HT1080 (cell line): ENCODE measurements at regions not wholly inside any gene's neighbourhood (a gene's known extent, or its start where the extent isn't known, plus 50 kb on each side); places are given as distances from the start of the nearest gene placed in this dataset.
A peak's percentile ranks its signal among the peaks of the same experiment; 100 is the strongest.
"Not testable (repeated sequence)": the region's sequence is repeated elsewhere in the genome, so short reads cannot be mapped to it uniquely, and the experiment has no call there.

Experiments
- DNase-seq: peaks from one replicate; pipeline ENCODE4 v3.0.0-alpha.2; 2015; ENCODE audit warnings: low read depth

- DNase-seq = no peak
Measured at GRCh38 chr9:30410273-30410672, 1974.2 kb upstream of the ACO1 start.

GRCh38 chr9:30411571-30411970 is 1972.9 kb upstream of the ACO1 start:
- DNase-seq = peak; percentile 61

DNA sequence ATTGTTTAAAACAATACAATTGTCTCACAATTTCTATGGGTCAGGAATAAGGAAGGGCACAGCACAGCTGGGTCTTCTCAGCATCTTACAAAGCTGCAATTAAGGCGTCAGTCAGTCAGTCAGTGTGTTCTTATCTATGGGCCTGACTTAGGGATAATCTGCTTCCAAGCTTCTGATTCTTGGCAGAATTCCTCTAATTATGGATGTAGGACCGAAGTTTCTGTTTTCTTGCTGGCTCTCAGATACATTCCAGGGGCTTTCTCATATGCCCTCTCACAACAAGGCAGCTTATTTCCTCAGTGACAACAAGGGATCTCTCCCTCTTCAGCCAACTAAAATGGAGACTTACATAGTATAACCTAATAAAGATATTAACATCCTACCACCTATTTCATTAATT is 1925.3 kb upstream of the ACO1 start:
- DNase-seq = no peak

GRCh38 chr9:30476826-30477225 is 1907.6 kb upstream of the ACO1 start:
- DNase-seq = no peak

GRCh38 chr9:30478684-30479083 is 1905.8 kb upstream of the ACO1 start:
- no peak for DNase-seq

GRCh38 chr9:30482499-30482898 is 1901.9 kb upstream of the ACO1 start:
- no peak for DNase-seq

GRCh38 chr9:30484690-30485089 is 1899.8 kb upstream of the ACO1 start:
- no peak for DNase-seq

DNA sequence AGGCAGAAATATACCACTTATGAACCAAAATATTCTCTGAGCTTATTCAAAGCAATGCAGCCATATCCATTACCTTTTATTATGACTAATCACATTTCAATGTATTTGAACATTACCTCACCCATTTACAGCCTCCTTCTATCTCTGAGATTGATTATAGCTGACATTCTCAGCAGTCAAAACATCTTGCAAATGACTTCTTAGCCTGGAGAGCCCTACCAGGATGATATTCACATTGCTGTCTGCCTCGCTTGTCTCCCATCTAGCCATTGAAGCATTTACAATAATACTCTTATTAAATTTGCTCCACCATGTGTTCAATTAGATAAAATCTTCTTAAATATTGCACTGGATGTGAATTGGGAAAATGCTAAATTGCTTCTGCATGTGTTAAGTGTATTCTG is 1879.9 kb upstream of the ACO1 start:
- no peak for DNase-seq

- no peak for DNase-seq
Measured at GRCh38 chr9:30505311-30505710, 1879.1 kb upstream of the ACO1 start.

DNA sequence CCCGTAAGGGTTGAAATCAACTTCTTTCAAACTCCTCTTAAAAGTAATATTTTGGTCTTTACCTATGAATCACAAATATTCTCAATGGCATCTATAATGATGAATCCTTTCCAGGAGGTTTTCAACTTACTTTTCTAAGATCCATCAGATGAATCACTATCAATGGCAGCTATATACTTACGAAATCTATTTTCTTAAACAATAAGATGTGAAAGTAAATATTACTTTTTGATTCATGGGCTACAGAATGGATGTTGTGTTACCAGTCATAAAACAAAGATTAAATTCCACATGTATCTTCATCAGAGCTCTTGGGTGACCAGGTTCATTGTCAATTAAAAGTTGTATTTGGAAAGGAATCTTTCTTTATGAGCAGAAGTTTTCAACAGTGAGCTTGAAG is 1877.7 kb upstream of the ACO1 start:
- DNase-seq = no peak

DNA sequence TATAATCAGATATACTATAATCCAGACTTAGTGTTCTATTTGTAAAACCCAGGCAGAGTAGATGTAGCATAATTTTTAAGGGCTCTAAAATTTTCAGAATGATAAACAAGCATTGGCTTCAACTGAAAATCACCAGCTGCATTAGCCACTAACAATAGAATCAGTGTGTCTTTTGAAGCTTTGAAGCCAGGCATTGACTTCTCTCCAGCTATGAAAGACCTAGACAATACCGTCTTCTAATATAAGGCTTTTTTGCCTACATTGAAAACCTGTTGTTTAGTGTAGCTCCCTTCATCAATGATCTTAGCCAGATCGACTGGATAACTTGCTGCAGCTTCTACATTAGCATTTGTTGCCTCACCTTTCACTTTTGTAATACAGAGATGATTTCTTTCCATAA is 1877.3 kb upstream of the ACO1 start:
- DNase-seq = no peak

DNA sequence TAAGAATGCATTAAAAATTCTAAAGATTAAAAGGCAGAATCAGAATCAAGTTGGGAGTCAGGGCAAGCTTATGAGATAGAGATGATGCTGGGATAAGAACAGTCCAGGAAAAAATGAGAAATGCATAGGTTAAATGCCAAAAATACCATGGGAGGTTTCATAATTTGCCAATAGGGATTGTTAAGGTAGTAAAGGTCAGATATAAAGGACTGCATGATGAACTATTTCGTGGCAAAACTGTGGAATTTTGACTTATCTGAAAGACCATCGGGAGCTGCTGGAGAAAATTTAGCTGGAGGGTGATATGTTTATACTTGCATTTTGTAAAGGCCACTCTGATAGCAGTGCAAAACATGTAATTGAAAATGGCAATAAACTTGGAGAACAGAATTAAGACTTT is 1872.8 kb upstream of the ACO1 start:
- DNase-seq = no peak

GRCh38 chr9:30519166-30519565 is 1865.3 kb upstream of the ACO1 start:
- DNase-seq = no peak

DNA sequence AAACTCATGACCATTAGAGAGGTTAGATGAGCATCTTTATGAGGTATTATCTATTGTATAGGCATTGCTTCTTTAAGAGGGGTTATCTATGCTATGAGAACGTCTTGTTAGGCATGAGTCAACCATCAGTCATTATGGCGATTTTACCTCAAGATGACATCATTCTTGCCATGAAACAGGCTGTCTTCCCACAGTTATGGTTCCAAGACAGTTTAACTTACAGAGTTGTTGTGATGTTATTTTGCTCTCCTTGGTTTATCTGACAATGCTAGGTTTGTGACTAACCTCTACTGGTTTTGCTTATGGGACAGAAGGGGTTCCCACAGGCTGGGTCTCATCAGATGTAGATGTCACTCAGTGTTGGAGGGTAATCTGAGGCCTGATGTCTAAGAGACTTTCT is 1864.7 kb upstream of the ACO1 start:
- peak; percentile 80 for DNase-seq

DNA sequence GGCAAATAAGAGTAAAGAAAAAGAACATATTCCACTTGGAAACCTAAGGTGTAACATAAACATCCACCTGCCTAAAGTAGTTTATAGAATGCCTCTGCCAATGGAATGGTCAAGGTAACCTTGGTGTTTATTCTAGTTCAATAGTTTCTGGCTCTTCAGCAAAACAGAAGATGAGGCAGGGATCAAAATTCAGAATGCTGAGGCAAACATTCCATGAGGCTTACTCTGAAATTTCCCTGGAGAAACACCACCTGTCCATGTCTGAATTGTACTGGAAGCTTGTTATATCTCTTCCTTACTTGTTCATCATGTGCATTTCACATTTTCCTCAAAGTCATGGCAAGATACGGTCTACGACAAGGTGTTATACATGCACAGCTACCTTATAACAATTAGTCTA is 1862.4 kb upstream of the ACO1 start:
- no peak for DNase-seq

GRCh38 chr9:30522486-30522885 is 1862.0 kb upstream of the ACO1 start:
- no peak for DNase-seq

DNA sequence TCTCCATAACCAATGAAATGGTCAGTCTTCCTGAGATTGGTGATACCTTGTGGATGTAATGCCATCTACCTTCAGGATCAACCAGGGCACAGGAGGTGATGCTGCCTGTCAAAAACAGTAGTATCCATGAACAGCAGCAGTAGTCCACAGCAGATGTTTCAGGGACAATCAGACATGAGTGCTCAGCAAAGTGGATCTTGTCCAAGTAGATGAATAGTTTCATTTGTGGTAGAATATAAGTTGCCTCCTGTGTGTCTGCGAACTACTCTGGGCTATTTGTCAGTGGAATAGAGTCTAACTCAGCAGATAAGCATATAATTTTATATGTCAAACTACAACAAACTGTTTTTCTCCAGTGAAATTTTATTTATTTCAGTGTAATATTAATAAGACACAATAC is 1860.1 kb upstream of the ACO1 start:
- no peak for DNase-seq

- DNase-seq = no peak
Measured at GRCh38 chr9:30534455-30534854, 1850.0 kb upstream of the ACO1 start.

GRCh38 chr9:30534896-30535295 is 1849.5 kb upstream of the ACO1 start:
- no peak for DNase-seq

- DNase-seq = no peak
Measured at GRCh38 chr9:30536494-30536893, 1847.9 kb upstream of the ACO1 start.

DNA sequence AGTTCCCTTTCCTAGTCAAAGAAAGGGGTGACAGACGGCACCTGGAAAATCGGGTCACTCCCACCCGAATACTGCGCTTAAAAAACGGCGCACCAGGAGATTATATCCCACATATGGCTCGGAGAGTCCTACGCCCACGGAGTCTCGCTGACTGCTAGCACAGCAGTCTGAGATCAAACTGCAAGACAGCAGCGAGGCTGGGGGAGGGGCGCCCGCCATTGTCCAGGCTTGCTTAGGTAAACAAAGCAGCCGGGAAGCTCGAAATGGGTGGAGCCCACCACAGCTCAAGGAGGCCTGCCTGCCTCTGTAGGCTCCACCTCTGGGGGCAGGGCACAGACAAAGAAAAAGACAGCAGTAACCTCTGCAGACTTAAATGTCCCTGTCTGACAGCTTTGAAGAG is 1844.7 kb upstream of the ACO1 start:
- DNase-seq = not testable (repeated sequence)

DNA sequence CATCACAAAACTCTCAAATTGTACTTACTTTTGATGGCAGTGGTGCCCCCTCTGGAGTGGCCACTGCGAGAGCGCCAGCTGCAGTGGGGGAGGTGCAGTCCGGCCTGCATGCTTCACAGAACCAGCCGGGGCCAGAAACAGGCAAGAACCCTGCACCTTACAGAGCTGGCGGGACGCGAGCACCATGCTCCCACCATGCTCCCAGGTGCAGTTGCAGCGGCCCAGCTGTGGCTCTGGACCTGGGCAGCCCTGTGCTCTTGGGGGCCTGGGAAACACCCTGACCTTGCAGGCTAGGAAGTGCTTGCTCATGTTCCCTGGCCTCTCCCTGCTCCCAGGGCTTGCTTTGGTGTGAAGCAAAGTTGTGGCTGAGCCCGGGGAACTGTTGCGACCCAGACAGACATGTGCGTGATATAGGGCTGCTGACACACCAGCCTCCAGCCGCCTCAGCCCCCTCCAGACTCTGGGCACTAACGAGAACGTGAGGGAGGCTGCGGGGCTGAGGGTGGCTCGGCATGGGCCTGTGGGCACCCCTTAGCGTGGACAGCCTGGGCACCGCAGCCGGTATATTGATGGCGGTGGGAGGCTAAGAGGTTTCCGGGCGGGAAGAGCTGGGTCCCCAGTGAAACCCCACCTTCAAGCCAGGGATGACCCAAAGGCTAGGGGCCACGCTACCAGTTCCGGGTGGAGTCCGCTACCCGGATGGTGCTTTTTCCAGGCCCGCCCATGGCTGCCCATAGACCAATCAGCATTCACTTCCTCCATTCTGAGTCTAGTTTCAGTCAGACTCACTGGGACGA is 1809.9 kb upstream of the ACO1 start:
- no peak for DNase-seq

DNA sequence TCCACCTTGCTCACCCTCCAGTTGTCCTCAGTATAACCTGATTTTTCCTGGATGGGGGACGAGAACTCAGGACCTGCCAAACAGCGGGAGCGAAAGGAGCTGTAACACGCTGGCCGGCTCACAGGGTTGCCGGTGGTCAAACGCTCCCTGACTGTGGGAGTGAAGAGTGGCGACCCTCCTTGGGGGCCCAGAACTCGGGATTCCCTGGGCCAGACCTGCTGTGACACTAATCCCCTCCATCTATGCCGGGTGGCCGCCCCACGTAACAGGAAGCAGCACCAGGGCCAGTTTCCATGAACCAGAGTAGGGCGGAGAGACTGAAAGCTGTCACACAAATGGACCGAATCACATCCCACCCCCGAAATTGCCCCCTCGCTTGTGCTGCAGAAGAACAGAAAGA is 1809.2 kb upstream of the ACO1 start:
- DNase-seq = no peak

DNA sequence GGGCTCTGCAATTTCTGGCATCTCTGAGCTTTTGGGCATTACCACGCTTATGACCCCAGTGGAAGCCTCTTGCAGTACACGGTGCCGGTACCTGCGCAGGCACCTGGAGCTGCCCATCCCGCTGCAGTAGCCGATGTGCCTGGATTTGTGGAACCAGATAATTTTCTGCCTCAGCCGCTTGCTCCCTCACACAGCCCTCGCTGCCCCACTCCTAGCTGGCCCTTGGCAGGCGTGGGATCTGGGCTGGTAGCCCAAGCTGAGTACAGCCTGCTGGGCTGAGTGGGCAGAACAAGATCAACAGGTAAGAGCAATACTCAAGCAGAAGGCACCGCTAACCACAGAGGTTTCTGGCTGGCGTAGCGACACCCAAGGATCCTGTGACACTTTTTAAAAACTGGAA is 1808.8 kb upstream of the ACO1 start:
- no peak for DNase-seq
